Keratinocyte (primary cell): ENCODE measurements at regions not wholly inside any gene's neighbourhood (a gene's known extent, or its start where the extent isn't known, plus 50 kb on each side); places are given as distances from the start of the nearest gene placed in this dataset.

Experiments
- DNase-seq: peaks from one replicate; pipeline ENCODE4 v3.0.0-alpha.2; 2011; ENCODE audit warnings: low read depth, missing footprints, low spot score
- FAIRE-seq: peaks from 2 replicates; lab custom pipeline; 2011; peaks lifted over from hg19 to GRCh38; lab: Jason Lieb, UNC
- H2AFZ ChIP-seq: 2 replicates; pipeline ENCODE4 v1.6.0; 2012; ENCODE audit warnings: low read length, control low read depth, inconsistent platforms; ENCODE audit not compliant: control insufficient read depth
- H3K27ac ChIP-seq: 2 replicates; pipeline ENCODE4 v1.5.1; 2011; ENCODE audit warnings: low read length; ENCODE audit not compliant: control insufficient read depth, insufficient read depth
- H3K27me3 ChIP-seq: 3 replicates; pipeline ENCODE4 v1.6.0; 2011; ENCODE audit warnings: low read length; ENCODE audit not compliant: control insufficient read depth, insufficient read depth; ENCODE audit errors: extremely low read depth
- H3K36me3 ChIP-seq, 2 experiments: 2 replicates in 1 of 2; 3 replicates in 1 of 2; pipeline ENCODE4 v1.5.1; 2011; ENCODE audit warnings: low read length in 2 of 2, mild to moderate bottlenecking in 1 of 2; ENCODE audit not compliant: control insufficient read depth in 2 of 2, insufficient read depth in 2 of 2; ENCODE audit errors: extremely low read depth in 1 of 2
- H3K4me1 ChIP-seq: 3 replicates; pipeline ENCODE4 v1.5.1; 2011; ENCODE audit warnings: low read length; ENCODE audit not compliant: control insufficient read depth, insufficient read depth; ENCODE audit errors: extremely low read depth
- H3K4me2 ChIP-seq: 3 replicates; pipeline ENCODE4 v1.6.0; 2011; ENCODE audit warnings: low read depth, low read length; ENCODE audit not compliant: control insufficient read depth, insufficient read depth; ENCODE audit errors: extremely low read depth
- H3K4me3 ChIP-seq, 3 experiments: fragments of 200-600 bp in 1 of 3; sonication (generic) in 1 of 3; 2 replicates in 2 of 3; 3 replicates in 1 of 3; pipeline ENCODE4 v1.5.1; 2011 to 2016; ENCODE audit warnings: low read length in 3 of 3, mild to moderate bottlenecking in 3 of 3, control low read depth in 2 of 3, inconsistent platforms in 1 of 3, low read depth in 1 of 3, mixed read lengths in 1 of 3, mixed run types in 1 of 3, moderate library complexity in 1 of 3; ENCODE audit not compliant: control insufficient read depth in 2 of 3, insufficient read depth in 2 of 3; ENCODE audit errors: extremely low read depth in 1 of 3
- H3K79me2 ChIP-seq: 2 replicates; pipeline ENCODE4 v1.6.0; 2012; ENCODE audit warnings: low read length; ENCODE audit not compliant: control insufficient read depth, insufficient read depth
- H3K9ac ChIP-seq: 3 replicates; pipeline ENCODE4 v1.6.0; 2011; ENCODE audit warnings: low read length; ENCODE audit not compliant: control insufficient read depth, insufficient read depth; ENCODE audit errors: extremely low read depth
- H3K9me1 ChIP-seq: 3 replicates; pipeline ENCODE4 v1.6.0; 2011; ENCODE audit warnings: low read length; ENCODE audit not compliant: control insufficient read depth, insufficient read depth; ENCODE audit errors: extremely low read depth
- H3K9me3 ChIP-seq: 2 replicates; pipeline ENCODE4 v1.5.1; 2012; ENCODE audit warnings: low read depth, low read length; ENCODE audit not compliant: control insufficient read depth
- H4K20me1 ChIP-seq: 3 replicates; pipeline ENCODE4 v1.6.0; 2011; ENCODE audit warnings: low read length; ENCODE audit not compliant: control insufficient read depth, insufficient read depth; ENCODE audit errors: extremely low read depth
- EZH2 ChIP-seq: IDR thresholded peaks from one replicate; pipeline ENCODE4 v1.6.1; 2012; ENCODE audit warnings: inconsistent platforms, mild to moderate bottlenecking, low read length, moderate library complexity
- dilution Hi-C: fragments of 300-500 bp; cut with MboI; formaldehyde crosslinking; loops from one replicate; pipeline ENCODE4 v1.7.0; 2020; ENCODE audit warnings: low sequenced_read_pairs; ENCODE audit not compliant: extremely low pct_ligation_motif_present
- TF ChIP-seq, protein P1 (sequence below), 3 experiments: IDR thresholded peaks in 1 of 3; conservative IDR thresholded peaks in 1 of 3; optimal IDR thresholded peaks in 1 of 3; 2 replicates in 2 of 3; 3 replicates in 1 of 3; pipeline versions ENCODE3 to v1.5.1; 2011; ENCODE audit warnings: low read length in 3 of 3, mild to moderate bottlenecking in 3 of 3, moderate library complexity in 2 of 3, control low read depth in 1 of 3, inconsistent platforms in 1 of 3; ENCODE audit not compliant: insufficient read depth in 2 of 3; ENCODE audit errors: extremely low read depth in 1 of 3

DNA sequence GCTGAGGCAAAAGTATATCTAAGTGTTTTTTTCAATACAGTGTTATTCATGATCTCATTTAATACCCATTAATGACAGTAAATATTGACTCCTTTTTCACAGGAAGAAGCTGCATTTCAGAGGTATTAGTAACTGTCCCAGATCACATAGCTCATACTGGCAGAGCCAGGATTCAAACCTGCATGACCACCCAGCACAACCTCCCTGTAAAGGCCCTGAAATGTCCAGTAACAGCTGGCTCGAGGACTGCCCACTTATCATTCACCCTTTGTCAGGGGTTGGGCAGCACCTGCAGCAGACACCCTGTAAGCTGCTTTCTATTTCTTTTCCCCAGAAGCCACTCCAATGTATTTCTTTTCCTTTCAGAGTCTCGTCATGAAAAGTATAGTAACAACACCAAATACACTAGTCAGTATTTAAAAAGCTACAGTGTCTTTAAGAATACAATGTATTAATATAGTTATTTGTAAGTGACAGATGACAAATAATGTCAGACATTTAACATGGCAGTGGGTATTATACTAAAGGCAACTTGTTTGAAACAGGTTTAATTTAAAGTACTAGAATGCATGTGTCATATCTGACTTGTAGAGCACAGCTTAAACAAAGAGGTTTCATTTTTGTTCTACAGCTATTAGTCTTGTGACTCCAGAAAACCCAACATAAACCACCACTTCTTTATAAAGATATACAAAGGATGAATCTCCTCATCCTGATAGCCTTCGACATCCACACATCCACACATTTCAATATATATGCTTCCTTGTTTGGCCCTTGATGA lies 841.6 kb upstream of the GJE1 start:
- FAIRE-seq (no peak), DNase-seq (no peak)
- H3K27me3 ChIP-seq, result no peaks in the 10 kb centered on the region
- H3K79me2 ChIP-seq, result no peaks in the 10 kb centered on the region
- no peak overlapping the region for H2AFZ ChIP-seq
- no peaks in the 10 kb centered on the region for H3K4me1 ChIP-seq
- H4K20me1 ChIP-seq, result no peaks in the 10 kb centered on the region
- TF ChIP-seq, protein P1, sequence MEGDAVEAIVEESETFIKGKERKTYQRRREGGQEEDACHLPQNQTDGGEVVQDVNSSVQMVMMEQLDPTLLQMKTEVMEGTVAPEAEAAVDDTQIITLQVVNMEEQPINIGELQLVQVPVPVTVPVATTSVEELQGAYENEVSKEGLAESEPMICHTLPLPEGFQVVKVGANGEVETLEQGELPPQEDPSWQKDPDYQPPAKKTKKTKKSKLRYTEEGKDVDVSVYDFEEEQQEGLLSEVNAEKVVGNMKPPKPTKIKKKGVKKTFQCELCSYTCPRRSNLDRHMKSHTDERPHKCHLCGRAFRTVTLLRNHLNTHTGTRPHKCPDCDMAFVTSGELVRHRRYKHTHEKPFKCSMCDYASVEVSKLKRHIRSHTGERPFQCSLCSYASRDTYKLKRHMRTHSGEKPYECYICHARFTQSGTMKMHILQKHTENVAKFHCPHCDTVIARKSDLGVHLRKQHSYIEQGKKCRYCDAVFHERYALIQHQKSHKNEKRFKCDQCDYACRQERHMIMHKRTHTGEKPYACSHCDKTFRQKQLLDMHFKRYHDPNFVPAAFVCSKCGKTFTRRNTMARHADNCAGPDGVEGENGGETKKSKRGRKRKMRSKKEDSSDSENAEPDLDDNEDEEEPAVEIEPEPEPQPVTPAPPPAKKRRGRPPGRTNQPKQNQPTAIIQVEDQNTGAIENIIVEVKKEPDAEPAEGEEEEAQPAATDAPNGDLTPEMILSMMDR (optimal IDR thresholded peaks at IDR 0.05 in 1 of 3, IDR thresholded peaks at IDR 0.05 in 1 of 3, conservative IDR thresholded peaks at IDR 0.05 in 1 of 3; ENCODE audit: extremely low read depth in 1 of 3, insufficient read depth in 2 of 3, low read length in 3 of 3), result no peak
- TF ChIP-seq EZH2, result no peak
- no peaks in the 10 kb centered on the region for H3K9me3 ChIP-seq
- no peaks in the 10 kb centered on the region for H3K36me3 ChIP-seq
- dilution Hi-C loops, result no loop called here
- H3K4me3 ChIP-seq, result no peak overlapping the region
- no peak overlapping the region for H3K27ac ChIP-seq
- no peak overlapping the region for H3K4me2 ChIP-seq
- no peak overlapping the region for H3K9ac ChIP-seq
- no peaks in the 10 kb centered on the region for H3K9me1 ChIP-seq

DNA sequence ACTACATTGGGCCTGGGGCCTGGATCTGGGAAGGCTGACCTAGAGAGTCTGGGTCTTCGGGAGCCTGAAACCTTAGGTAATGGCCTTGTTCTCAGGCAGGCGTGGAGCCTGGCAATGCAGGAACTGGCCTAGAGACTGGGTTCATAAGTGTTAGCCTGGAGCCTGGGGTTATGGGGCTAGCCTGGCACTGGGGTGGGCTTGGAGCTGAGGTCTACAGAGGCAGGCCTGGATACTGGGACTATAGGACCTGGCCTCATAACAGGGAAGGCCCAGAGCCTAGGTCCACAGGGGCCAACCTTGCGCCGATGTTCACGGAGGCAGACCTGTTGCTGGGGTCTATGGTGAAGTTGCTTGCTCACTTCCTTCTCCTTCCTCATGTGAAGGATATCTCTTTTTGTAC lies 843.8 kb upstream of the GJE1 start:
- Histone ChIP-seq H3K4me2 (no peak overlapping the region), H3K4me1 (no peaks in the 10 kb centered on the region), H2AFZ (no peak overlapping the region), H3K9me3 (no peaks in the 10 kb centered on the region), H4K20me1 (no peaks in the 10 kb centered on the region), H3K9ac (no peak overlapping the region), H3K27ac (no peak overlapping the region), H3K4me3 (no peak overlapping the region), H3K36me3 (no peaks in the 10 kb centered on the region), H3K27me3 (no peaks in the 10 kb centered on the region), H3K79me2 (no peaks in the 10 kb centered on the region), H3K9me1 (no peaks in the 10 kb centered on the region)
- DNase-seq, result no peak
- TF ChIP-seq, protein P1 (optimal IDR thresholded peaks at IDR 0.05 in 1 of 3, IDR thresholded peaks at IDR 0.05 in 1 of 3, conservative IDR thresholded peaks at IDR 0.05 in 1 of 3; ENCODE audit: extremely low read depth in 1 of 3, insufficient read depth in 2 of 3, low read length in 3 of 3), result no peak
- no peak for TF ChIP-seq EZH2
- no peak for FAIRE-seq
- dilution Hi-C loops, result no loop called here
